Gastroesophageal sphincter (tissue), 3 donors: ENCODE measurements at regions not wholly inside any gene's neighbourhood (a gene's known extent, or its start where the extent isn't known, plus 50 kb on each side); places are given as distances from the start of the nearest gene placed in this dataset.

Source experiments
- POLR2A ChIP-seq, 2 donors: fragments of 450-650 bp; IDR thresholded peaks; one replicate each; pipeline ENCODE4 v1.6.1; 2017; ENCODE audit warnings: antibody characterized with exemption in 2 of 2, mild to moderate bottlenecking in 2 of 2, moderate library complexity in 1 of 2
- TF ChIP-seq, protein P1 (sequence below), 4 experiments: fragments of 200-600 bp in 2 of 4; fragments of 450-650 bp in 2 of 4; sonication (generic) in 1 of 4; IDR thresholded peaks; one replicate each; pipeline ENCODE4 v1.5.1; 2017 to 2019; ENCODE audit warnings: antibody characterized with exemption in 4 of 4, mild to moderate bottlenecking in 2 of 4, moderate library complexity in 2 of 4

DNA sequence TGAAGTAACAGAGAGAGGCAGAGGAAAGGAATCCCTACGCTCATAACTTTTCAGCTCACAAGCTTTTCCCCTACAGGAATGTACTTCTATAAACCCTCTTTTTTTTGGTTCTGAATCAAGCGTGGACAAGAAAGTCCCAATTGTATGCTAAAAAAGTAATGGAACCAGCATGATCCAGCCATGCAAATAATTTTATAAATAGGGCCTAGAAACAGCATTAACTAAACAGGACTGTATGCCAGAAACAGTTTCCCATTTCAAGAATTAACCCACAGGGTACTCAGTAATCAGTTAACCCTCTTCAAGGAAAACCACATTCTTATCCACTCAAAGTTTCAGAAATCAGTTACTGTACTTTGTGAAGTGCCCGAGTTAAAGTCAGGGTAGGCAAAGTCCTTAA, 87.0 kb upstream of the HMGCLL1 start:
- TF ChIP-seq, protein P1, sequence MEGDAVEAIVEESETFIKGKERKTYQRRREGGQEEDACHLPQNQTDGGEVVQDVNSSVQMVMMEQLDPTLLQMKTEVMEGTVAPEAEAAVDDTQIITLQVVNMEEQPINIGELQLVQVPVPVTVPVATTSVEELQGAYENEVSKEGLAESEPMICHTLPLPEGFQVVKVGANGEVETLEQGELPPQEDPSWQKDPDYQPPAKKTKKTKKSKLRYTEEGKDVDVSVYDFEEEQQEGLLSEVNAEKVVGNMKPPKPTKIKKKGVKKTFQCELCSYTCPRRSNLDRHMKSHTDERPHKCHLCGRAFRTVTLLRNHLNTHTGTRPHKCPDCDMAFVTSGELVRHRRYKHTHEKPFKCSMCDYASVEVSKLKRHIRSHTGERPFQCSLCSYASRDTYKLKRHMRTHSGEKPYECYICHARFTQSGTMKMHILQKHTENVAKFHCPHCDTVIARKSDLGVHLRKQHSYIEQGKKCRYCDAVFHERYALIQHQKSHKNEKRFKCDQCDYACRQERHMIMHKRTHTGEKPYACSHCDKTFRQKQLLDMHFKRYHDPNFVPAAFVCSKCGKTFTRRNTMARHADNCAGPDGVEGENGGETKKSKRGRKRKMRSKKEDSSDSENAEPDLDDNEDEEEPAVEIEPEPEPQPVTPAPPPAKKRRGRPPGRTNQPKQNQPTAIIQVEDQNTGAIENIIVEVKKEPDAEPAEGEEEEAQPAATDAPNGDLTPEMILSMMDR (IDR thresholded peaks at IDR 0.05), result no peak
- TF ChIP-seq POLR2A (IDR thresholded peaks at IDR 0.05), result no peak
